ENCODE measurements at regions not wholly inside any gene's neighbourhood (a gene's known extent, or its start where the extent isn't known, plus 50 kb on each side); places are given as distances from the start of the nearest gene placed in this dataset.

- no peak for TF ChIP-seq CTCF (IDR thresholded peaks at IDR 0.05; ENCODE audit: low read depth, low read length)
Observed at GRCh38 chr9:129422032-129422842, 198.7 kb downstream of the C9orf50 start.

GRCh38 chr9:129421371-129421770 is 199.5 kb downstream of the C9orf50 start:
- no peak for TF ChIP-seq CTCF (IDR thresholded peaks at IDR 0.05; ENCODE audit: low read depth, low read length)
- no peak overlapping the region for H3K4me3 ChIP-seq (ENCODE audit: low read depth, low read length)

More at GRCh38 chr9:129422032-129422842, 198.7 kb downstream of the C9orf50 start:
- H3K4me3 ChIP-seq (ENCODE audit: low read depth, low read length): no peak overlapping the region

GRCh38 chr9:129420721-129421120 is 200.2 kb downstream of the C9orf50 start:
- TF ChIP-seq CTCF (IDR thresholded peaks at IDR 0.05; ENCODE audit: low read depth, low read length): no peak
- H3K4me3 ChIP-seq (ENCODE audit: low read depth, low read length): no peak overlapping the region

- no peak for TF ChIP-seq CTCF (IDR thresholded peaks at IDR 0.05; ENCODE audit: low read depth, low read length)
- no peak overlapping the region for H3K4me3 ChIP-seq (ENCODE audit: low read depth, low read length)
Observed at GRCh38 chr9:129419382-129419899, 201.5 kb downstream of the C9orf50 start.

- no peak overlapping the region for H3K4me3 ChIP-seq (ENCODE audit: low read depth, low read length)
- no peak for TF ChIP-seq CTCF (IDR thresholded peaks at IDR 0.05; ENCODE audit: low read depth, low read length)
Observed at GRCh38 chr9:129418451-129418850, 202.4 kb downstream of the C9orf50 start.

GRCh38 chr9:129416821-129417539 is 203.9 kb downstream of the C9orf50 start:
- no peak for TF ChIP-seq CTCF (IDR thresholded peaks at IDR 0.05; ENCODE audit: low read depth, low read length)
- H3K4me3 ChIP-seq (ENCODE audit: low read depth, low read length): no peak overlapping the region

Measured in WI38 (cell line).